GM18498 (cell line): ENCODE measurements at regions not wholly inside any gene's neighbourhood (a gene's known extent, or its start where the extent isn't known, plus 50 kb on each side); places are given as distances from the start of the nearest gene placed in this dataset.

Experiments used
- ATAC-seq: cut with Tn5 transposase; IDR thresholded peaks from one replicate; pipeline ENCODE4 v1.9.1; 2021; ENCODE audit warnings: mild to moderate bottlenecking, moderate library complexity; ENCODE audit not compliant: unreplicated experiment

- ATAC-seq = no peak
Measured at GRCh38 chr5:17882760-17883488, 248.7 kb downstream of the TAF11L14 start.

- ATAC-seq = no peak
Measured at GRCh38 chr5:17888155-17888554, 253.9 kb downstream of the TAF11L14 start.

GRCh38 chr5:17890501-17890900, 256.2 kb downstream of the TAF11L14 start:
- no peak for ATAC-seq

- ATAC-seq = no peak
Measured at GRCh38 chr5:17891881-17892280, 257.6 kb downstream of the TAF11L14 start.

GRCh38 chr5:17893026-17893635, 258.9 kb downstream of the TAF11L14 start:
- ATAC-seq = no peak

GRCh38 chr5:17895288-17896033, 261.2 kb downstream of the TAF11L14 start:
- no peak for ATAC-seq

GRCh38 chr5:17896605-17897004, 262.3 kb downstream of the TAF11L14 start:
- ATAC-seq = no peak

- ATAC-seq = no peak
Measured at GRCh38 chr5:17897776-17898175, 263.5 kb downstream of the TAF11L14 start.

GRCh38 chr5:17898766-17899165, 264.5 kb downstream of the TAF11L14 start:
- ATAC-seq = no peak

GRCh38 chr5:17907094-17907493, 272.8 kb downstream of the TAF11L14 start:
- no peak for ATAC-seq

GRCh38 chr5:17910318-17910717, 276.1 kb downstream of the TAF11L14 start:
- no peak for ATAC-seq

- peak; percentile 61 for ATAC-seq
Measured at GRCh38 chr5:17912794-17913193, 278.5 kb downstream of the TAF11L14 start.

- no peak for ATAC-seq
Measured at GRCh38 chr5:17916446-17916845, 282.2 kb downstream of the TAF11L14 start.

GRCh38 chr5:17917465-17917864, 283.2 kb downstream of the TAF11L14 start:
- no peak for ATAC-seq

GRCh38 chr5:17918373-17919104, 284.3 kb downstream of the TAF11L14 start:
- no peak for ATAC-seq

GRCh38 chr5:17925276-17925675, 291.0 kb downstream of the TAF11L14 start:
- no peak for ATAC-seq

GRCh38 chr5:17928581-17928981, 294.3 kb downstream of the TAF11L14 start:
- no peak for ATAC-seq

GRCh38 chr5:17929171-17929570, 294.9 kb downstream of the TAF11L14 start:
- no peak for ATAC-seq

GRCh38 chr5:17930346-17930745, 296.1 kb downstream of the TAF11L14 start:
- no peak for ATAC-seq

GRCh38 chr5:17944046-17944445, 309.8 kb downstream of the TAF11L14 start:
- no peak for ATAC-seq

GRCh38 chr5:17947029-17947428, 312.8 kb downstream of the TAF11L14 start:
- ATAC-seq = no peak
